PC-9 (cell line): ENCODE measurements at regions not wholly inside any gene's neighbourhood (a gene's known extent, or its start where the extent isn't known, plus 50 kb on each side); places are given as distances from the start of the nearest gene placed in this dataset.

ENCODE experiments used
- EZH2 ChIP-seq: fragments of 200-600 bp; sonication (generic); IDR thresholded peaks from 2 replicates; pipeline ENCODE4 v1.8.0; 2017; ENCODE audit warnings: antibody characterized with exemption, low read depth
- TF ChIP-seq, protein P1 (sequence below): fragments of 200-600 bp; sonication (generic); conservative IDR thresholded peaks from 2 replicates; pipeline ENCODE4 v1.6.1; 2017; ENCODE audit warnings: mixed run types, antibody characterized with exemption, mild to moderate bottlenecking, moderate library complexity

DNA sequence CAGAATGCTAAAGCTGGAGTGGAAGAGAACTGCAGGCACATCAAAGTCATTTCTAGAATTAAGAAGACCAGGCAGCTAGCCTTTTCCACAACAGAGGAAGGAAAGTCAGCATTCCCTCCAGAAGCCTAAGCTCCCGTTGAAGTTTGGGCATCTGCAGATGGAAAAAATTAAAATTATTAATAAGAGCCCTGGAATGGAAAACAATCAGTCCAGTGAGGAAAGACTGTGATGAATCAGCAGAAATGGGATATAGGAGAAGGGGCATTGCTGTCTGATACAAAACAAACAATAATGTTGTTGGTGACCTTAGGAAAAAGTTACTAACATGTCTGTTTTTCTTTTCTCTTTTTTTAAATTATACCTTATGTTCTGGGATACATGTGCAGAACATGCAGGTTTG lies 450.7 kb upstream of the SLC14A2 start:
- TF ChIP-seq, protein P1, sequence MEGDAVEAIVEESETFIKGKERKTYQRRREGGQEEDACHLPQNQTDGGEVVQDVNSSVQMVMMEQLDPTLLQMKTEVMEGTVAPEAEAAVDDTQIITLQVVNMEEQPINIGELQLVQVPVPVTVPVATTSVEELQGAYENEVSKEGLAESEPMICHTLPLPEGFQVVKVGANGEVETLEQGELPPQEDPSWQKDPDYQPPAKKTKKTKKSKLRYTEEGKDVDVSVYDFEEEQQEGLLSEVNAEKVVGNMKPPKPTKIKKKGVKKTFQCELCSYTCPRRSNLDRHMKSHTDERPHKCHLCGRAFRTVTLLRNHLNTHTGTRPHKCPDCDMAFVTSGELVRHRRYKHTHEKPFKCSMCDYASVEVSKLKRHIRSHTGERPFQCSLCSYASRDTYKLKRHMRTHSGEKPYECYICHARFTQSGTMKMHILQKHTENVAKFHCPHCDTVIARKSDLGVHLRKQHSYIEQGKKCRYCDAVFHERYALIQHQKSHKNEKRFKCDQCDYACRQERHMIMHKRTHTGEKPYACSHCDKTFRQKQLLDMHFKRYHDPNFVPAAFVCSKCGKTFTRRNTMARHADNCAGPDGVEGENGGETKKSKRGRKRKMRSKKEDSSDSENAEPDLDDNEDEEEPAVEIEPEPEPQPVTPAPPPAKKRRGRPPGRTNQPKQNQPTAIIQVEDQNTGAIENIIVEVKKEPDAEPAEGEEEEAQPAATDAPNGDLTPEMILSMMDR, result no peak
- TF ChIP-seq EZH2, result no peak
